Thyroid gland (tissue), 4 donors: ENCODE measurements at regions not wholly inside any gene's neighbourhood (a gene's known extent, or its start where the extent isn't known, plus 50 kb on each side); places are given as distances from the start of the nearest gene placed in this dataset.

Experiments used
- DNase-seq, 2 donors: peaks; one replicate each; pipeline ENCODE4 v3.0.0-alpha.2; 2019
- H3K27ac ChIP-seq, 3 donors: fragments of 200-600 bp; sonication (generic); 1 replicate in 2 of 3; 2 replicates in 1 of 3; pipeline ENCODE4 v1.5.1; 2016 to 2019; ENCODE audit warnings: mild to moderate bottlenecking in 1 of 3, moderate library complexity in 1 of 3
- H3K27me3 ChIP-seq: fragments of 200-600 bp; sonication (generic); one replicate; pipeline ENCODE4 v1.5.1; 2019
- H3K36me3 ChIP-seq, 2 donors: fragments of 200-600 bp; sonication (generic); one replicate each; pipeline ENCODE4 v1.5.1; 2016 to 2019
- H3K4me1 ChIP-seq, 2 donors: fragments of 200-600 bp; sonication (generic); one replicate each; pipeline ENCODE4 v1.5.1; 2017 to 2019
- H3K4me3 ChIP-seq, 3 donors: fragments of 200-600 bp; sonication (generic); replicated peaks in 1 of 3; 1 replicate in 2 of 3; 2 replicates in 1 of 3; pipeline ENCODE4 v1.5.1; 2016; ENCODE audit warnings: mild to moderate bottlenecking in 1 of 3
- H3K9me3 ChIP-seq: fragments of 200-600 bp; sonication (generic); one replicate; pipeline ENCODE4 v1.5.1; 2017
- CTCF ChIP-seq, 6 experiments: fragments of 200-600 bp in 3 of 6; fragments of 450-650 bp in 3 of 6; sonication (generic) in 3 of 6; IDR thresholded peaks; one replicate each; pipeline ENCODE4 v1.5.1; 2016 to 2019; ENCODE audit warnings: antibody characterized with exemption in 6 of 6, mild to moderate bottlenecking in 2 of 6, inconsistent platforms in 1 of 6, moderate library complexity in 1 of 6
- POLR2A ChIP-seq, 2 donors: fragments of 450-650 bp; IDR thresholded peaks; one replicate each; pipeline ENCODE4 v1.6.1; 2017; ENCODE audit warnings: antibody characterized with exemption in 2 of 2, mild to moderate bottlenecking in 2 of 2, moderate library complexity in 1 of 2
- WGBS, 2 donors: methylation state at CpG; one replicate each; pipeline ENCODE4 v1.1.5; 2017; 5-methylcytosine and 5-hydroxymethylcytosine counted together
- intact Hi-C: fragments of 100-400 bp; cut with DNase I; formaldehyde crosslinking; loops from one replicate; pipeline ENCODE4 v1.15.1; 2023

GRCh38 chr20:60268491-60268890 lies 310.3 kb downstream of the CDH26 start:
- Histone ChIP-seq H3K36me3 (no peaks in the 10 kb centered on the region), H3K27me3 (no peaks in the 10 kb centered on the region), H3K27ac (no peak overlapping the region), H3K4me3 (no peak overlapping the region), H3K4me1 (no peaks in the 10 kb centered on the region), H3K9me3 (no peaks in the 10 kb centered on the region)
- no peak for DNase-seq
- TF ChIP-seq CTCF (IDR thresholded peaks at IDR 0.05): no peak
- no peak for TF ChIP-seq POLR2A (IDR thresholded peaks at IDR 0.05)
- intact Hi-C loops: no loop called here
- WGBS, 2 donors: 80 to 91% methylated on average over 4 of the region's 4 CpGs

- 65 to 69% methylated on average over 7 of the region's 7 CpGs for WGBS, 2 donors
- H3K4me1 ChIP-seq: no peaks in the 10 kb centered on the region
- H3K4me3 ChIP-seq: no peak overlapping the region
- H3K36me3 ChIP-seq: no peaks in the 10 kb centered on the region
- H3K27me3 ChIP-seq: no peaks in the 10 kb centered on the region
- DNase-seq: no peak
- no peak for TF ChIP-seq POLR2A (IDR thresholded peaks at IDR 0.05)
- TF ChIP-seq CTCF (IDR thresholded peaks at IDR 0.05): no peak
- no peaks in the 10 kb centered on the region for H3K9me3 ChIP-seq
- no peak overlapping the region for H3K27ac ChIP-seq
- intact Hi-C loops: no loop called here
These were observed 311.4 kb downstream of the CDH26 start for GRCh38 chr20:60269573-60270162.

- Histone ChIP-seq H3K36me3 (no peaks in the 10 kb centered on the region), H3K27ac (no peak overlapping the region), H3K9me3 (no peaks in the 10 kb centered on the region), H3K4me1 (no peaks in the 10 kb centered on the region), H3K27me3 (no peaks in the 10 kb centered on the region), H3K4me3 (no peak overlapping the region)
- whole genome bisulfite sequencing, 2 donors: 91 to 93% methylated on average over 4 of the region's 4 CpGs
- TF ChIP-seq POLR2A (IDR thresholded peaks at IDR 0.05): no peak
- no peak for TF ChIP-seq CTCF (IDR thresholded peaks at IDR 0.05)
- DNase-seq: no peak
- intact Hi-C loops: no loop called here
These were observed 312.1 kb downstream of the CDH26 start for GRCh38 chr20:60270341-60270740.

- DNase-seq: peak in 1 of 2 donors; percentile 6
- no peak overlapping the region for H3K27ac ChIP-seq
- TF ChIP-seq CTCF (IDR thresholded peaks at IDR 0.05): peak in 4 of 6 experiments; percentile 21 to 49 (median 32)
- no peak for TF ChIP-seq POLR2A (IDR thresholded peaks at IDR 0.05)
- no peaks in the 10 kb centered on the region for H3K36me3 ChIP-seq
- WGBS, 2 donors: 60 to 66% methylated on average over 2 of the region's 2 CpGs
- no peak overlapping the region for H3K4me3 ChIP-seq
- H3K27me3 ChIP-seq: no peaks in the 10 kb centered on the region
- H3K4me1 ChIP-seq: no peaks in the 10 kb centered on the region
- intact Hi-C loops: no loop called here
- H3K9me3 ChIP-seq: no peaks in the 10 kb centered on the region
These were observed 313.4 kb downstream of the CDH26 start for GRCh38 chr20:60271597-60271996.

GRCh38 chr20:60272790-60273189 lies 314.6 kb downstream of the CDH26 start:
- intact Hi-C loops: no loop called here
- WGBS, 2 donors: 79 to 84% methylated on average over 6 of the region's 6 CpGs

More at GRCh38 chr20:60272790-60273189, 314.6 kb downstream of the CDH26 start:
- no peak overlapping the region for H3K27ac ChIP-seq
- H3K36me3 ChIP-seq: no peaks in the 10 kb centered on the region
- no peaks in the 10 kb centered on the region for H3K4me1 ChIP-seq
- H3K4me3 ChIP-seq: no peak overlapping the region
- no peaks in the 10 kb centered on the region for H3K9me3 ChIP-seq
- DNase-seq: no peak
- TF ChIP-seq CTCF (IDR thresholded peaks at IDR 0.05) (no peak), POLR2A (IDR thresholded peaks at IDR 0.05) (no peak)
- no peaks in the 10 kb centered on the region for H3K27me3 ChIP-seq
